BJ (cell line): ENCODE measurements at regions not wholly inside any gene's neighbourhood (a gene's known extent, or its start where the extent isn't known, plus 50 kb on each side); places are given as distances from the start of the nearest gene placed in this dataset.

Experiments
- CTCF ChIA-PET: fragments of 350-600 bp; formaldehyde crosslinking; extraction: SDS; loops from one replicate; lab custom pipeline; 2021; ENCODE audit warnings: antibody characterized with exemption, inconsistent platforms; lab: Yijun Ruan, JAX
- POLR2A ChIA-PET: fragments of 300-600 bp; sonication (Branson Sonifier 250); formaldehyde crosslinking; extraction: SDS; loops from one replicate; lab custom pipeline; 2021; ENCODE audit warnings: antibody characterized with exemption; lab: Charles Lee
- DNase-seq: peaks from one replicate; pipeline ENCODE4 v3.0.0-alpha.2; 2011; ENCODE audit warnings: low read depth
- H3K27me3 ChIP-seq: 2 replicates; pipeline ENCODE4 v1.6.0; 2011; ENCODE audit warnings: low read length; ENCODE audit not compliant: control insufficient read depth, insufficient read depth
- H3K36me3 ChIP-seq: 2 replicates; pipeline ENCODE4 v1.5.1; 2011; ENCODE audit warnings: low read length; ENCODE audit not compliant: control insufficient read depth, insufficient read depth
- H3K4me3 ChIP-seq: 2 replicates; pipeline ENCODE4 v1.5.1; 2011; ENCODE audit warnings: low read depth, mild to moderate bottlenecking, control low read depth, low read length
- TF ChIP-seq, protein P1 (sequence below): IDR thresholded peaks from 2 replicates; pipeline ENCODE4 v1.5.1; 2011; ENCODE audit warnings: low read depth, mild to moderate bottlenecking, control low read depth, inconsistent platforms, low read length, moderate library complexity; ENCODE audit not compliant: insufficient read depth

DNA sequence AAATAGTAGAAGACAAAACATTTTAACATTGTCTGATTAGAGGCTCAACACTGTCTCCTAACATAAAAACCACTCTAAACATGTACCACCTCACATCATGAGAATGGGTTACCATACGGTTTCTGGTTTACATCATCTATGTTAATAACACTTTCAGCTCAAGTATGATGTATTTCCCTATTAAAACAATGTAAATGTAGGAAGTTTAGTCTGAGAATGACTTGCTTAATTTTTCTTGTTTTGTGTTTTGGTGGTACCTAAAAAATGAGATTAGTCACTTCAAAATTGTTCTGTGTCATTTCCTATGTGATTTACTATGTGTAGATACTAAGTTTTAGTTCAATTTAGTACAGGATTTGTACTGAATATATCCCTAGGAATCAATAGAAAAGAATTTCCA lies 195.8 kb upstream of the SEMA3C start:
- POLR2A ChIA-PET, result no interaction called here
- no peak overlapping the region for H3K4me3 ChIP-seq
- CTCF ChIA-PET, result no interaction called here
- no peaks in the 10 kb centered on the region for H3K27me3 ChIP-seq
- TF ChIP-seq, protein P1, sequence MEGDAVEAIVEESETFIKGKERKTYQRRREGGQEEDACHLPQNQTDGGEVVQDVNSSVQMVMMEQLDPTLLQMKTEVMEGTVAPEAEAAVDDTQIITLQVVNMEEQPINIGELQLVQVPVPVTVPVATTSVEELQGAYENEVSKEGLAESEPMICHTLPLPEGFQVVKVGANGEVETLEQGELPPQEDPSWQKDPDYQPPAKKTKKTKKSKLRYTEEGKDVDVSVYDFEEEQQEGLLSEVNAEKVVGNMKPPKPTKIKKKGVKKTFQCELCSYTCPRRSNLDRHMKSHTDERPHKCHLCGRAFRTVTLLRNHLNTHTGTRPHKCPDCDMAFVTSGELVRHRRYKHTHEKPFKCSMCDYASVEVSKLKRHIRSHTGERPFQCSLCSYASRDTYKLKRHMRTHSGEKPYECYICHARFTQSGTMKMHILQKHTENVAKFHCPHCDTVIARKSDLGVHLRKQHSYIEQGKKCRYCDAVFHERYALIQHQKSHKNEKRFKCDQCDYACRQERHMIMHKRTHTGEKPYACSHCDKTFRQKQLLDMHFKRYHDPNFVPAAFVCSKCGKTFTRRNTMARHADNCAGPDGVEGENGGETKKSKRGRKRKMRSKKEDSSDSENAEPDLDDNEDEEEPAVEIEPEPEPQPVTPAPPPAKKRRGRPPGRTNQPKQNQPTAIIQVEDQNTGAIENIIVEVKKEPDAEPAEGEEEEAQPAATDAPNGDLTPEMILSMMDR, result no peak
- H3K36me3 ChIP-seq, result no peaks in the 10 kb centered on the region
- DNase-seq, result no peak

DNA sequence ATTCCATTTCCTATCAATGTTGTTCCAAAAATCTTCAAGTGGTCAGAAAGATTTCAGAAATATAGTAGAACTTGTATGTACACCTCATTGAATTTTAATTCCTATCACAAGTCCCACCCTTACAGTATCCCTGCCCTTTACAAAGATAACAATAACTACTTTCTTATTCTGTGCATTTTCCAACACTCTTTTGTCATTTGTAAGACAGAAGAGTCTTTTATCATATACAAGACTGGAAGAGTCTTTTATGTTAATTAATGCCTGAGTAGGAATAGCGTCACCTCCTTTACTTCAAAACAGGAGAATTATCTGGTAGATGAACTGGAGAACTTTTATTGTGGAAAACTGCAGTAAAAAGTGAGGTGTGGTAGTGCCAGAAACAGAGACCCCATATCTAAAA lies 193.9 kb upstream of the SEMA3C start:
- POLR2A ChIA-PET, result no interaction called here
- Histone ChIP-seq H3K27me3 (no peaks in the 10 kb centered on the region), H3K4me3 (no peak overlapping the region), H3K36me3 (no peaks in the 10 kb centered on the region)
- CTCF ChIA-PET, result no interaction called here
- DNase-seq, result no peak
- TF ChIP-seq, protein P1, result no peak

DNA sequence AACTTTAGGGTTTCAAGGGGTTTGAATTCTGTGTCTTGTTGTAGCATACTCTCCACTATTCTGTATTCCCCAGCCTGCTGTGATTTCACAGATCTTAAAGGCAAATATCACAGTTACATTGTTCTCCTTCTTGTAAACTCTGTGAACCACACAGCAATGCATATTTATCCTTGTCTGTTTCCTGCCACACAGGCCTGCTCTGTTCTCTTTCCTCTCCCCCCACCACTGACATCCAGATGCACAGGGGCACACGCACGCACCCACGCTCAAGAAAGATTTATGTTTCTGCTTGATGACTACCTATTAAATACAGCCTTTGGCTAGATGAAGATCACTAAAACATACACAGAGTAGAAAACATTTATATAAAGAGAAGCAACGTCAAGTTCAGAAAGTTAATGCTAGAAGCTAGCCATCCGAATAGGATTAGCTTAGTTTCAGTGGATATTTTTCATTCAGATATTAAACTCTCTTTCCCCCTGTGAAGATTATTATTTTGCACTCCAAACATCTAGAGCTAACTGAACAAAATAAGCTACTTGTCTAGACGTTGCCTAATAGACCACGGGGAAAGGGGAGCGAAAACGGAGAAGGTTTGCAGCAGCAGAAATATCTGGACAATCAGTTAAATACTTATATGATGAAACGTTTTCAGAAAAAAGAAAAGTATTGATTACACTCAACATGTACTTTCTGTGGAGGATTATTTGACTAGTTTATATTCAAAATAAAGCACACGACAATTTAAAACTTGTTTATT lies 193.1 kb upstream of the SEMA3C start:
- no peaks in the 10 kb centered on the region for H3K36me3 ChIP-seq
- H3K4me3 ChIP-seq, result no peak overlapping the region
- TF ChIP-seq, protein P1, result no peak
- DNase-seq, result peak; percentile 10
- H3K27me3 ChIP-seq, result no peaks in the 10 kb centered on the region
- ChIA-PET CTCF (no interaction called here), POLR2A (no interaction called here)

DNA sequence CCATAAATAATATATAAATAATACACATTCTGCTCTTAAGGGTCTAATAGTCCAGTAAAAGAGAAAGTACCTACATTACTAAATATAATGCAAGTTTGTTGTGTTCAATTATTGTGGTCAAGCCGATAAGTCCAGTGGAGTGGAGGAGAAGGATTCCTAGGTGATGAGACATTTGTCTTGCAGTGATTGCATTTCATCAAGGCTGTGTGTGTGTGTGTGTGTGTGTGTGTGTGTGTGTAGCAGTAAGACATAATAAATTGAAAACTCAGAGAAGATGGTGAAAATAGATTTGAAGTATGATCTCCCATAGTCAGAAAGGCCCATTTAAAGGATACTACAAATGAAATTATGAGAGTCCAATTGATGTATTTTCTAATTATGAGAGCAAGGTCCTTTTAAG lies 192.5 kb upstream of the SEMA3C start:
- CTCF ChIA-PET, result no interaction called here
- TF ChIP-seq, protein P1, result no peak
- no peaks in the 10 kb centered on the region for H3K27me3 ChIP-seq
- peak; percentile 63 for DNase-seq
- POLR2A ChIA-PET, result no interaction called here
- H3K4me3 ChIP-seq, result no peak overlapping the region
- no peaks in the 10 kb centered on the region for H3K36me3 ChIP-seq

DNA sequence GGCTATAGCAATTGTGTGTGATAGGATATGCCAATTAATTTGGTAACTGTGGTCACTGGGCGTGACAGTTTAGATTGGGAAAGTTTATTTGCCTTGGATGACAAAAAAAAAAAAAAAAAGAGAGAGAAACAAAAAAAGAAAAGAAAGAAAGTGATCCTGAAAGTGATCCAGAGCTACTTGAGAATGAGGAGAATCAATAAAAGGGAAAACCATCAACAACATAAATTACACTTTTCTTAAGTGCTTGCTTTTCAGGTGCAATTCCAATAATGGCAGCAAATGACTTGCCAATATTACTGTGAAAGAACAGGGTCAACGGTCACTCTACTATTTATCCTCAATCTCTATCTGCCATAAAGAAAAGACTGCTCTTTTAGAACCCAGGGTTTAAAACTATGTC lies 191.8 kb upstream of the SEMA3C start:
- ChIA-PET POLR2A (no interaction called here), CTCF (no interaction called here)
- H3K36me3 ChIP-seq, result no peaks in the 10 kb centered on the region
- H3K27me3 ChIP-seq, result no peaks in the 10 kb centered on the region
- no peak overlapping the region for H3K4me3 ChIP-seq
- TF ChIP-seq, protein P1, result no peak
- DNase-seq, result no peak
